ENCODE measurements at regions not wholly inside any gene's neighbourhood (a gene's known extent, or its start where the extent isn't known, plus 50 kb on each side); places are given as distances from the start of the nearest gene placed in this dataset.

- H3K27me3 ChIP-seq, result no peaks in the 10 kb centered on the region
- no peak overlapping the region for H3K4me3 ChIP-seq
- no peaks in the 10 kb centered on the region for H3K36me3 ChIP-seq (ENCODE audit: low read depth, missing control alignments)
- intact Hi-C loops (cut with DNase I; ENCODE audit: low total_unique reads), result no loop called here
- DNase-seq, result no peak
- no peak for TF ChIP-seq CTCF (IDR thresholded peaks at IDR 0.05)
- TF ChIP-seq POLR2A (IDR thresholded peaks at IDR 0.05), result no peak
- H3K27ac ChIP-seq, result no peak overlapping the region
- H3K4me1 ChIP-seq, result peaks cover 15% of the 10 kb centered on the region
- H3K9me3 ChIP-seq, result no peaks in the 10 kb centered on the region
- 37 to 49% methylated on average over 4 of the region's 4 CpGs for WGBS, 2 donors
Observed at GRCh38 chr2:12928775-12929401, 212.2 kb downstream of the TRIB2 start.

DNA sequence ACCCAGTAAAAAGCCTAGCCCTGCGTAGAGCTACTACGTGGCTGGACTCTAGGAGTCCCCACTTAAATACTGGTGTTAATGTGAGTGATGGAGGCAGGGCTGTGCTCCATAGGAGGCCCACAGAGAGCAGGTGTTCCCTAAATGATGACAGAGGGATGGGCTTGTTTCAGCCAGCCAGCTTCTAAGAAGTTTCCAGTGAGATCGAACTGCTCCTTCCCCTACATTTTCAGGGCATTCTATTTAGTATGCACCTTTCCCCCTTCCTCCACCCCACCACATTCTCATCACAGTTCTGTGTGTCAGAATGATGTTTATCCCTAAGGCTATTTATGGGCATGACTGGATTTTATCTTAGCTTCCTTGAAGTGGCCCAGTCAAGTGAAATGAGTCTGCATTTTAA, 213.0 kb downstream of the TRIB2 start:
- TF ChIP-seq POLR2A (IDR thresholded peaks at IDR 0.05) (no peak), CTCF (IDR thresholded peaks at IDR 0.05) (no peak)
- intact Hi-C loops (cut with DNase I; ENCODE audit: low total_unique reads), result loop anchor here (10.0 kb wide), 1 partner anchor 205 kb away; no protein-coding TSS in a partner anchor
- H3K27me3 ChIP-seq, result no peaks in the 10 kb centered on the region
- no peaks in the 10 kb centered on the region for H3K9me3 ChIP-seq
- WGBS, 2 donors, result 80 to 97% methylated on average over 3 of the region's 3 CpGs
- no peaks in the 10 kb centered on the region for H3K36me3 ChIP-seq (ENCODE audit: low read depth, missing control alignments)
- DNase-seq, result no peak
- H3K4me3 ChIP-seq, result no peak overlapping the region
- H3K4me1 ChIP-seq, result peaks cover 18% of the 10 kb centered on the region
- H3K27ac ChIP-seq, result no peak overlapping the region

DNA sequence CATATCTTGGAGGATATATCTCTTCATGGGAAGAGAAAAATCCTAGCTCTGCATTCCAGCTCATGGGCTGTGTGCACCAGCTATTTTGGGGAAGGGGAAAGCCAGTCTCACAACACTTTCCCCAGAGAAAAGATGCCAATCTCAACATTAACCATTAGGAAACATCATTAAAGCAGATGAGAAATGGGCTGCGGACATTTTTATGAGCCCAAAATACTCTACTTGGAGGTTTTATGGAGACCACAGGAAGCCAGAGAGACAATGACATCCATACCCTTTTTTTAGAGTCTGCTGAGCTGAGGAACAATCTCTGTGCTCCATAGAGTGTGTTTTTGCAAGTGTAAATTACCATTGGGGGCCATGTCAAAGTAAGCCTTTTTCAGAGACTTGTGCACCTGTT, 213.7 kb downstream of the TRIB2 start:
- no peak for TF ChIP-seq POLR2A (IDR thresholded peaks at IDR 0.05)
- no peak for TF ChIP-seq CTCF (IDR thresholded peaks at IDR 0.05)
- no peaks in the 10 kb centered on the region for H3K9me3 ChIP-seq
- H3K27me3 ChIP-seq, result no peaks in the 10 kb centered on the region
- H3K36me3 ChIP-seq (ENCODE audit: low read depth, missing control alignments), result no peaks in the 10 kb centered on the region
- peaks cover 24% of the 10 kb centered on the region for H3K4me1 ChIP-seq
- no peak for DNase-seq
- H3K4me3 ChIP-seq, result no peak overlapping the region
- no peak overlapping the region for H3K27ac ChIP-seq
- WGBS, 2 donors, result 86 to 88% methylated on average over 1 of the region's 1 CpG
- intact Hi-C loops (cut with DNase I; ENCODE audit: low total_unique reads), result loop anchor here (10.0 kb wide), 1 partner anchor 206 kb away; no protein-coding TSS in a partner anchor

- peak; percentile 51 for DNase-seq
Observed at GRCh38 chr2:12931186-12931844, 214.6 kb downstream of the TRIB2 start.

More at GRCh38 chr2:12931186-12931844, 214.6 kb downstream of the TRIB2 start:
- H3K4me3 ChIP-seq, result no peak overlapping the region
- intact Hi-C loops (cut with DNase I; ENCODE audit: low total_unique reads), result loop anchor here (10.0 kb wide), 1 partner anchor 207 kb away; no protein-coding TSS in a partner anchor
- H3K27me3 ChIP-seq, result no peaks in the 10 kb centered on the region
- peaks cover 24% of the 10 kb centered on the region for H3K4me1 ChIP-seq
- no peaks in the 10 kb centered on the region for H3K36me3 ChIP-seq (ENCODE audit: low read depth, missing control alignments)
- 30 to 55% methylated on average over 4 of the region's 4 CpGs for WGBS, 2 donors
- H3K27ac ChIP-seq, result peak overlapping the region; percentile 14 to 60
- H3K9me3 ChIP-seq, result no peaks in the 10 kb centered on the region
- TF ChIP-seq POLR2A (IDR thresholded peaks at IDR 0.05) (no peak), CTCF (IDR thresholded peaks at IDR 0.05) (peak; percentile 84 to 88 (median 85))

Data from testis (tissue), 2 donors.